Loucy (cell line): ENCODE measurements at regions not wholly inside any gene's neighbourhood (a gene's known extent, or its start where the extent isn't known, plus 50 kb on each side); places are given as distances from the start of the nearest gene placed in this dataset.

Experiments
- H2AFZ ChIP-seq: fragments of 200-600 bp; sonication (generic); 2 replicates; pipeline ENCODE4 v1.6.0; 2016; ENCODE audit warnings: antibody characterized with exemption, mild to moderate bottlenecking, low read length, moderate library complexity
- H3F3A ChIP-seq: fragments of 200-600 bp; 2 replicates; pipeline ENCODE4 v1.6.0; 2016; ENCODE audit warnings: antibody characterized with exemption, low read depth, mild to moderate bottlenecking
- H3K27me3 ChIP-seq: fragments of 200-600 bp; sonication (generic); 2 replicates; pipeline ENCODE4 v1.6.1; 2014; ENCODE audit warnings: low read length, mild to moderate bottlenecking; ENCODE audit not compliant: insufficient read depth, poor library complexity, severe bottlenecking
- H3K36me3 ChIP-seq: fragments of 200-600 bp; sonication (generic); 2 replicates; pipeline ENCODE4 v1.6.1; 2016; ENCODE audit warnings: low read length; ENCODE audit not compliant: insufficient read depth
- H3K4me1 ChIP-seq: fragments of 200-600 bp; sonication (generic); 2 replicates; pipeline ENCODE4 v1.5.1; 2014; ENCODE audit warnings: low read length, mild to moderate bottlenecking; ENCODE audit not compliant: insufficient read depth, poor library complexity, severe bottlenecking
- H3K4me2 ChIP-seq: fragments of 200-600 bp; sonication (generic); 2 replicates; pipeline ENCODE4 v1.6.0; 2014; ENCODE audit warnings: antibody characterized with exemption, low read length, low read depth, mild to moderate bottlenecking; ENCODE audit not compliant: poor library complexity, severe bottlenecking
- H3K4me3 ChIP-seq: fragments of 200-600 bp; sonication (generic); 2 replicates; pipeline ENCODE4 v1.5.1; 2014; ENCODE audit warnings: low read length, mild to moderate bottlenecking, mixed read lengths; ENCODE audit not compliant: poor library complexity, severe bottlenecking
- H3K79me2 ChIP-seq: fragments of 200-600 bp; sonication (generic); 2 replicates; pipeline ENCODE4 v1.6.1; 2014; ENCODE audit warnings: low read length; ENCODE audit not compliant: insufficient read depth
- H3K9ac ChIP-seq: fragments of 200-600 bp; sonication (generic); 2 replicates; pipeline ENCODE4 v1.6.0; 2014; ENCODE audit warnings: mild to moderate bottlenecking, low read depth, low read length, moderate library complexity; ENCODE audit not compliant: poor library complexity, severe bottlenecking
- H3K9me2 ChIP-seq: fragments of 200-600 bp; sonication (generic); replicated peaks from 2 replicates; pipeline ENCODE4 v1.6.1; 2016; ENCODE audit warnings: low read depth, low read length, mixed read lengths
- H3K9me3 ChIP-seq: fragments of 200-600 bp; sonication (generic); 2 replicates; pipeline ENCODE4 v1.6.1; 2014; ENCODE audit warnings: mild to moderate bottlenecking, antibody characterized with exemption, low read length, low read depth; ENCODE audit not compliant: insufficient read depth
- H4K20me1 ChIP-seq: fragments of 200-600 bp; sonication (generic); 2 replicates; pipeline ENCODE4 v1.6.0; 2014; ENCODE audit warnings: antibody characterized with exemption, low read length, mild to moderate bottlenecking; ENCODE audit not compliant: insufficient read depth, poor library complexity, severe bottlenecking
- EZH2phosphoT487 ChIP-seq: fragments of 200-600 bp; IDR thresholded peaks from 2 replicates; pipeline ENCODE4 v1.6.1; 2018; ENCODE audit warnings: antibody characterized with exemption, mild to moderate bottlenecking, moderate library complexity, borderline replicate concordance
- TF ChIP-seq, protein P1 (sequence below): fragments of 200-600 bp; sonication (generic); conservative IDR thresholded peaks from 2 replicates; pipeline ENCODE4 v1.5.1; 2014; ENCODE audit warnings: mild to moderate bottlenecking, antibody characterized with exemption, low read length

- Histone ChIP-seq H3K79me2 (no peaks in the 10 kb centered on the region), H3K9me3 (no peaks in the 10 kb centered on the region)
Observed at GRCh38 chr11:27949951-27950738, 157.8 kb downstream of the KIF18A start.

DNA sequence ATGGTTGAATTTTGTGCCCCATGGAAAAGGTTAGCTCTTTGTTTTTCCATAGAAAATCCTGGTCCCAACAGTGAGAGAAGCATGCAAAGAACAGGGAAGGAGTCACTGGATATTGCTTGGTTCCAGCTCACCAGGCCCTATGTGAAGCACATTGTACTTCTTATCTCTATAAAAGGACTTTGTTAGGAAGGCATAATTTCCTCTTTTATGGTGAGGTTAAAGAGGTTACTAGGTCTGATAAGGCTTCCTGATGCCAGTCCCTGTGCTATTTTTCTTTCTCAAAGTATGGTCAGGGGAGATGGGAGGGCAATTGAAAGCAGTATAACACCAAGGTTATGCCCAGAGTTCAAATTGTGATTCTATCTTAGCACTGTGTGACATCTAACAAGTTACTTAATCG, 162.6 kb downstream of the KIF18A start:
- Histone ChIP-seq H3K27me3 (no peaks in the 10 kb centered on the region), H3K4me2 (no peak overlapping the region), H3K36me3 (no peaks in the 10 kb centered on the region), H3K9me3 (no peaks in the 10 kb centered on the region), H4K20me1 (no peaks in the 10 kb centered on the region), H2AFZ (no peak overlapping the region), H3F3A (no peaks in the 10 kb centered on the region), H3K9me2 (no peaks in the 10 kb centered on the region), H3K4me3 (no peak overlapping the region), H3K9ac (no peak overlapping the region), H3K4me1 (no peaks in the 10 kb centered on the region), H3K79me2 (no peaks in the 10 kb centered on the region)
- TF ChIP-seq EZH2phosphoT487: no peak
- TF ChIP-seq, protein P1, sequence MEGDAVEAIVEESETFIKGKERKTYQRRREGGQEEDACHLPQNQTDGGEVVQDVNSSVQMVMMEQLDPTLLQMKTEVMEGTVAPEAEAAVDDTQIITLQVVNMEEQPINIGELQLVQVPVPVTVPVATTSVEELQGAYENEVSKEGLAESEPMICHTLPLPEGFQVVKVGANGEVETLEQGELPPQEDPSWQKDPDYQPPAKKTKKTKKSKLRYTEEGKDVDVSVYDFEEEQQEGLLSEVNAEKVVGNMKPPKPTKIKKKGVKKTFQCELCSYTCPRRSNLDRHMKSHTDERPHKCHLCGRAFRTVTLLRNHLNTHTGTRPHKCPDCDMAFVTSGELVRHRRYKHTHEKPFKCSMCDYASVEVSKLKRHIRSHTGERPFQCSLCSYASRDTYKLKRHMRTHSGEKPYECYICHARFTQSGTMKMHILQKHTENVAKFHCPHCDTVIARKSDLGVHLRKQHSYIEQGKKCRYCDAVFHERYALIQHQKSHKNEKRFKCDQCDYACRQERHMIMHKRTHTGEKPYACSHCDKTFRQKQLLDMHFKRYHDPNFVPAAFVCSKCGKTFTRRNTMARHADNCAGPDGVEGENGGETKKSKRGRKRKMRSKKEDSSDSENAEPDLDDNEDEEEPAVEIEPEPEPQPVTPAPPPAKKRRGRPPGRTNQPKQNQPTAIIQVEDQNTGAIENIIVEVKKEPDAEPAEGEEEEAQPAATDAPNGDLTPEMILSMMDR: no peak

More at GRCh38 chr11:27949951-27950738, 157.8 kb downstream of the KIF18A start:
- H3K9me2 ChIP-seq: no peaks in the 10 kb centered on the region
- H3K4me1 ChIP-seq: no peaks in the 10 kb centered on the region
- no peak overlapping the region for H3K4me2 ChIP-seq
- no peak overlapping the region for H3K4me3 ChIP-seq
- no peaks in the 10 kb centered on the region for H3K36me3 ChIP-seq
- no peak for TF ChIP-seq EZH2phosphoT487
- TF ChIP-seq, protein P1: no peak
- no peak overlapping the region for H2AFZ ChIP-seq
- no peaks in the 10 kb centered on the region for H3F3A ChIP-seq
- H4K20me1 ChIP-seq: no peaks in the 10 kb centered on the region
- no peaks in the 10 kb centered on the region for H3K27me3 ChIP-seq
- H3K9ac ChIP-seq: no peak overlapping the region

DNA sequence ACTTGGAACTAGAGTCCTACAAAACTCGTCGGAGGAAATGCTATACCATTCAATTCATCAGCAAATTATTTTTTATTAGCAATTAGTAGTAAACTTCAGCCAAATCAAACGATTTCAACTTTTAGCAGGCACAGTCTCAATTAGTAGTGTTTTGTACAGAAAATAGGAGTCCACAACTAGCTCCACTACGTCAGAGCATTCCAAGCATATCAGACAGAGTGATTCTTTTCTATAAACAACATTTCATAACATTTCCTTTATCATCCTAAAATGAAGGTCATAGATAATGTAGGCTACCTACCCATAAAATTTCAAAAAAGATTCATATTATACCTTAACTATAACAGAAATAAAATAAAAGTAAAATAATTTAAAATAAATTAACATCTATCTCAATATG, 169.9 kb downstream of the KIF18A start:
- H3K4me2 ChIP-seq: no peak overlapping the region

More for the DNA sequence above, 169.9 kb downstream of the KIF18A start:
- H3K36me3 ChIP-seq: no peaks in the 10 kb centered on the region
- TF ChIP-seq, protein P1: no peak
- no peaks in the 10 kb centered on the region for H3K79me2 ChIP-seq
- H3F3A ChIP-seq: no peaks in the 10 kb centered on the region
- no peaks in the 10 kb centered on the region for H3K9me3 ChIP-seq
- H2AFZ ChIP-seq: no peak overlapping the region
- no peaks in the 10 kb centered on the region for H3K4me1 ChIP-seq
- H3K4me3 ChIP-seq: no peak overlapping the region
- H3K27me3 ChIP-seq: no peaks in the 10 kb centered on the region
- H3K9me2 ChIP-seq: no peaks in the 10 kb centered on the region
- H4K20me1 ChIP-seq: no peaks in the 10 kb centered on the region
- no peak overlapping the region for H3K9ac ChIP-seq
